Heart left ventricle (tissue), 13 donors: ENCODE measurements at regions not wholly inside any gene's neighbourhood (a gene's known extent, or its start where the extent isn't known, plus 50 kb on each side); places are given as distances from the start of the nearest gene placed in this dataset.
"Not testable (repeated sequence)": the region's sequence is repeated elsewhere in the genome, so short reads cannot be mapped to it uniquely, and the experiment has no call there.

Source experiments
- CTCF ChIP-seq, 12 donors: fragments of 200-600 bp; sonication (generic) in 4 of 12; IDR thresholded peaks; one replicate each; pipeline versions ENCODE4 v1.5.0 to v1.8.0; 2018 to 2022; ENCODE audit warnings: antibody characterized with exemption in 12 of 12, mild to moderate bottlenecking in 5 of 12
- POLR2A ChIP-seq, 2 donors: fragments of 450-650 bp; IDR thresholded peaks; one replicate each; pipeline ENCODE4 v1.6.1; 2017; ENCODE audit warnings: antibody characterized with exemption in 2 of 2, mild to moderate bottlenecking in 2 of 2, moderate library complexity in 2 of 2
- donor health status: ischemic (EF 13 %, LVEDD 7.1; RV severe dilation, severe dysfunction).
- donor health status: DM: no; HTN: yes; CAD: no.
- donor health status: DM: no; HTN: no; CAD: no.
- donor health status: ischemic (EF 25% LVEDD 6.9; RV normal size, moderate dysfunction).
- donor health status: ischemic (EF 25% LVEDD 5.7; RV mildly dilated, moderate dysfunction).
- donor health status: ischemic (EF 35%, LVEDD 5.7; RV mildly dilated, moderate dysfunction).
- donor health status: nonischemic (EF 11% LVEDD 7.7; RV severe dilation, severe dysfunction).
- donor health status: DM: yes; HTN: yes; CAD: no.
- donor health status: PGD.
- donor health status: ischemic (EF 29% LVEDD 5.4; RV normal size, mild dysfunction).
- donor health status: nonischemic (EF 23%, LVEDD 6.1; RV moderate dilation, normal function).

DNA sequence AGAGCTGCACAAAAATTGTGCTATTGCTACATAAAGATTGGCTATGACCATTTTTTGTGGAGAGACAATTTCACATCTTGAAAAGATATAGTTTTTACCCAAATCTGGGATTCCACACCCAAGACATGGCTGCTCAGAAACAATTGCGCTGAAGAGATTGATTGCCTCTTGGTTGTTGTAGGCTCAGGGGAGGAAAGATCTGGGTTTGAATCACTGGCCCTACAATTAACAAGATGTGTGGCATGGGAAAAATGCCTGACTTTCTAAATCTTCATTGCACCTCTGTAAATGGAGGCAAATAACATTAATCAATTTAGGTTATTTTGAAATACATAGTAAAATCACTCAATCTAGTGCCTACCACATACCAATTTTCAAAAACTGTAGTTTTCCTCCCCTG, 766.9 kb upstream of the TPTE start:
- TF ChIP-seq CTCF, POLR2A (IDR thresholded peaks at IDR 0.05): not testable (repeated sequence)
